Smooth muscle cell (in vitro differentiated cells): ENCODE measurements at regions not wholly inside any gene's neighbourhood (a gene's known extent, or its start where the extent isn't known, plus 50 kb on each side); places are given as distances from the start of the nearest gene placed in this dataset.
A peak's percentile ranks its signal among the peaks of the same experiment; 100 is the strongest.
"Not testable (repeated sequence)": the region's sequence is repeated elsewhere in the genome, so short reads cannot be mapped to it uniquely, and the experiment has no call there.

Source experiments
- DNase-seq: peaks from one replicate; lab custom pipeline; 2025; ENCODE audit not compliant: unreplicated experiment; lab: John Stamatoyannopoulos, UW
- H2AFZ ChIP-seq: fragments of 200-600 bp; sonication (generic); 2 replicates; pipeline ENCODE4 v1.6.0; 2016; ENCODE audit warnings: antibody characterized with exemption, low read depth, mild to moderate bottlenecking
- H3F3A ChIP-seq: fragments of 200-600 bp; sonication (generic); 2 replicates; pipeline ENCODE4 v1.6.0; 2017; ENCODE audit warnings: antibody characterized with exemption, low read depth
- H3K27ac ChIP-seq: fragments of 200-600 bp; sonication (generic); 2 replicates; pipeline ENCODE4 v1.5.1; 2016; ENCODE audit warnings: low read depth, mild to moderate bottlenecking
- H3K27me3 ChIP-seq: fragments of 200-600 bp; sonication (generic); 2 replicates; pipeline ENCODE4 v1.6.1; 2016; ENCODE audit warnings: low read depth, mild to moderate bottlenecking
- H3K36me3 ChIP-seq: fragments of 200-600 bp; sonication (generic); 2 replicates; pipeline ENCODE4 v1.5.1; 2016; ENCODE audit warnings: low read depth
- H3K4me1 ChIP-seq: fragments of 200-600 bp; sonication (generic); 2 replicates; pipeline ENCODE4 v1.5.1; 2016; ENCODE audit warnings: low read depth
- H3K4me2 ChIP-seq: fragments of 200-600 bp; sonication (generic); 2 replicates; pipeline ENCODE4 v1.6.0; 2016; ENCODE audit warnings: mild to moderate bottlenecking
- H3K4me3 ChIP-seq: fragments of 200-600 bp; sonication (generic); 2 replicates; pipeline ENCODE4 v1.5.1; 2016; ENCODE audit warnings: mild to moderate bottlenecking
- H3K79me2 ChIP-seq: fragments of 200-600 bp; sonication (generic); 2 replicates; pipeline ENCODE4 v1.6.0; 2016; ENCODE audit warnings: low read depth, mild to moderate bottlenecking
- H3K9ac ChIP-seq: fragments of 200-600 bp; sonication (generic); 2 replicates; pipeline ENCODE4 v1.6.0; 2016; ENCODE audit warnings: low read depth
- H3K9me3 ChIP-seq: fragments of 200-600 bp; sonication (generic); replicated peaks from 2 replicates; pipeline ENCODE4 v1.5.1; 2016; ENCODE audit warnings: low read depth
- H4K20me1 ChIP-seq: fragments of 200-600 bp; sonication (generic); 2 replicates; pipeline ENCODE4 v1.6.0; 2016; ENCODE audit warnings: low read depth
- CTCF ChIP-seq: fragments of 200-600 bp; sonication (generic); IDR thresholded peaks from 2 replicates; pipeline ENCODE4 v1.5.1; 2017; ENCODE audit warnings: borderline replicate concordance, mild to moderate bottlenecking, antibody characterized with exemption; ENCODE audit not compliant: insufficient read depth, poor library complexity, severe bottlenecking
- WGBS: methylation state at CpG from one replicate; pipeline ENCODE4 v1.1.7; 2016; ENCODE audit warnings: low lambda C conversion rate; 5-methylcytosine and 5-hydroxymethylcytosine counted together

- no peak overlapping the region for H3K9ac ChIP-seq
- no peaks in the 10 kb centered on the region for H3K9me3 ChIP-seq
- H3K4me3 ChIP-seq: no peak overlapping the region
- H3K4me1 ChIP-seq: peaks cover 6% of the 10 kb centered on the region
- TF ChIP-seq CTCF: no peak
- peak overlapping the region; percentile 74 for H2AFZ ChIP-seq
- H3K36me3 ChIP-seq: no peaks in the 10 kb centered on the region
- H3K79me2 ChIP-seq: no peaks in the 10 kb centered on the region
- no peaks in the 10 kb centered on the region for H3F3A ChIP-seq
- H4K20me1 ChIP-seq: no peaks in the 10 kb centered on the region
- DNase-seq: no peak
- 91% methylated on average over 1 of the region's 1 CpG for WGBS
- no peaks in the 10 kb centered on the region for H3K27me3 ChIP-seq
- H3K4me2 ChIP-seq: no peak overlapping the region
- H3K27ac ChIP-seq: no peak overlapping the region
These were observed 139.9 kb downstream of the SKIDA1 start for GRCh38 chr10:21385536-21385935.

- Histone ChIP-seq H3K9ac (no peak overlapping the region), H3K79me2 (no peaks in the 10 kb centered on the region), H3K4me3 (no peak overlapping the region), H3K27ac (no peak overlapping the region), H3F3A (no peaks in the 10 kb centered on the region), H3K4me2 (no peak overlapping the region), H4K20me1 (no peaks in the 10 kb centered on the region), H2AFZ (no peak overlapping the region), H3K27me3 (no peaks in the 10 kb centered on the region), H3K36me3 (no peaks in the 10 kb centered on the region), H3K4me1 (no peaks in the 10 kb centered on the region), H3K9me3 (no peaks in the 10 kb centered on the region)
- 77% methylated on average over 3 of the region's 3 CpGs for whole genome bisulfite sequencing
- no peak for TF ChIP-seq CTCF
- DNase-seq: no peak
These were observed 146.3 kb downstream of the SKIDA1 start for GRCh38 chr10:21379143-21379542.

GRCh38 chr10:21375274-21375673, 150.2 kb downstream of the SKIDA1 start:
- H4K20me1 ChIP-seq, H3K27ac ChIP-seq, H3K36me3 ChIP-seq, H3K79me2 ChIP-seq, H3K27me3 ChIP-seq, H2AFZ ChIP-seq, H3F3A ChIP-seq, DNase-seq, H3K9ac ChIP-seq, H3K9me3 ChIP-seq, H3K4me1 ChIP-seq, H3K4me3 ChIP-seq, H3K4me2 ChIP-seq: not testable (repeated sequence)
- 93% methylated on average over 2 of the region's 2 CpGs for WGBS

- H3K36me3 ChIP-seq, H3K4me1 ChIP-seq, H3K9ac ChIP-seq, H3F3A ChIP-seq, DNase-seq, H3K27ac ChIP-seq, H3K4me2 ChIP-seq, H3K9me3 ChIP-seq, H4K20me1 ChIP-seq, H3K27me3 ChIP-seq, H3K79me2 ChIP-seq, H2AFZ ChIP-seq, H3K4me3 ChIP-seq: not testable (repeated sequence)
- 90% methylated on average over 3 of the region's 3 CpGs for WGBS
These were observed 151.6 kb downstream of the SKIDA1 start for GRCh38 chr10:21373881-21374280.
